AG08395 (cell line): ENCODE measurements at regions not wholly inside any gene's neighbourhood (a gene's known extent, or its start where the extent isn't known, plus 50 kb on each side); places are given as distances from the start of the nearest gene placed in this dataset.

ENCODE experiments used
- DNase-seq: peaks from one replicate; pipeline ENCODE4 v3.0.0; 2012; ENCODE audit warnings: mixed read lengths, low spot score

GRCh38 chr4:110962616-110963015, 339.7 kb upstream of the PITX2 start:
- no peak for DNase-seq

GRCh38 chr4:110963662-110964280, 340.9 kb upstream of the PITX2 start:
- no peak for DNase-seq

GRCh38 chr4:110967936-110968335, 345.1 kb upstream of the PITX2 start:
- no peak for DNase-seq

- DNase-seq = peak; percentile 23
Observed at GRCh38 chr4:110970642-110971041, 347.8 kb upstream of the PITX2 start.

GRCh38 chr4:110975338-110975737, 352.5 kb upstream of the PITX2 start:
- no peak for DNase-seq

- DNase-seq = no peak
Observed at GRCh38 chr4:110977554-110977953, 354.7 kb upstream of the PITX2 start.

GRCh38 chr4:110978761-110979160, 355.9 kb upstream of the PITX2 start:
- no peak for DNase-seq

GRCh38 chr4:110982486-110982885, 359.6 kb upstream of the PITX2 start:
- DNase-seq = peak; percentile 35

- no peak for DNase-seq
Observed at GRCh38 chr4:110988722-110989121, 365.8 kb upstream of the PITX2 start.

GRCh38 chr4:110989125-110989524, 366.2 kb upstream of the PITX2 start:
- DNase-seq = no peak

- no peak for DNase-seq
Observed at GRCh38 chr4:110994781-110995180, 371.9 kb upstream of the PITX2 start.

GRCh38 chr4:110998320-110998719, 375.4 kb upstream of the PITX2 start:
- DNase-seq = no peak

- no peak for DNase-seq
Observed at GRCh38 chr4:111011458-111011857, 388.6 kb upstream of the PITX2 start.

GRCh38 chr4:111013846-111014245, 391.0 kb upstream of the PITX2 start:
- DNase-seq = no peak

GRCh38 chr4:111014537-111014936, 391.7 kb upstream of the PITX2 start:
- DNase-seq = no peak

- DNase-seq = no peak
Observed at GRCh38 chr4:111016416-111016815, 393.5 kb upstream of the PITX2 start.

- DNase-seq = no peak
Observed at GRCh38 chr4:111018216-111018615, 395.3 kb upstream of the PITX2 start.

GRCh38 chr4:111020476-111020875, 397.6 kb upstream of the PITX2 start:
- DNase-seq = no peak

GRCh38 chr4:111020961-111021360, 398.1 kb upstream of the PITX2 start:
- DNase-seq = no peak

GRCh38 chr4:111022758-111023157, 399.9 kb upstream of the PITX2 start:
- DNase-seq = no peak

- DNase-seq = peak; percentile 75
Observed at GRCh38 chr4:111027526-111027925, 404.6 kb upstream of the PITX2 start.

- DNase-seq = no peak
Observed at GRCh38 chr4:111028795-111029194, 405.9 kb upstream of the PITX2 start.

GRCh38 chr4:111031001-111031579, 408.2 kb upstream of the PITX2 start:
- DNase-seq = peak; percentile 33

GRCh38 chr4:111031596-111031995, 408.7 kb upstream of the PITX2 start:
- DNase-seq = peak; percentile 3
